ENCODE measurements at regions not wholly inside any gene's neighbourhood (a gene's known extent, or its start where the extent isn't known, plus 50 kb on each side); places are given as distances from the start of the nearest gene placed in this dataset.

DNA sequence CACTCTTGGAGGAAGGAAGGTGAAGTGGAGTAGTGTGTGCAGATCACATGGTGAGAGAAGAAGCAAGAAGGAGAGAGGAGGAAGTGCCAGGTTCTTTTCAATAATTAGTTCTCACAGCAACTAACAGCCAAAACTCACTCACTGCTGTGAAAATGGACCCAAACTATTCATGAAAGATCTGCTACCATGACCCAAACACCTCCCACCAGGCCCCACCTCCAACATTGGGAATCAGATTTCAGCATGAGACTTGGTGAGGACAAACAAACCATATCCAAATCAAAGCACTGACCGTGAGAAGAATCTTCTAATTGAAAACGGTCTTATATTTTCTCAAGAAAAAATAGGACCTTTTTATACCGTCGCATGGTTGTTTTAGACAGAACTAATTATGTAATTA is 468.7 kb upstream of the TYRP1 start:
- intact Hi-C loops (cut with micrococcal nuclease): no loop called here
- in situ Hi-C loops (cut with MboI; ENCODE audit: low sequenced_read_pairs): no loop called here

More for the DNA sequence above, 468.7 kb upstream of the TYRP1 start:
- H2AFZ ChIP-seq (replicated peaks; ENCODE audit: low read length, poor library complexity): no peak overlapping the region
- H2BK15ac ChIP-seq (ENCODE audit: low read depth, low read length): no peak overlapping the region
- H3K27ac ChIP-seq (ENCODE audit: insufficient read depth, low read length): no peak overlapping the region
- no TSS peak for BruUV-seq (replicated peaks)
- TF ChIP-seq MAFK (IDR thresholded peaks at IDR 0.05; ENCODE audit: low read depth, low read length) (no peak), BHLHE40 (IDR thresholded peaks at IDR 0.05; ENCODE audit: low read depth, low read length) (no peak), SMC3 (IDR thresholded peaks at IDR 0.05; ENCODE audit: low read depth, low read length) (no peak), MXI1 (IDR thresholded peaks at IDR 0.05; ENCODE audit: borderline replicate concordance, low read depth, low read length) (no peak), RFX5 (IDR thresholded peaks at IDR 0.05; ENCODE audit: low read depth, low read length) (no peak), CEBPB (IDR thresholded peaks at IDR 0.05; ENCODE audit: low read depth, low read length) (no peak), RCOR1 (IDR thresholded peaks at IDR 0.05; ENCODE audit: insufficient replicate concordance, low read length) (no peak), MAZ (IDR thresholded peaks at IDR 0.05; ENCODE audit: borderline replicate concordance, low read depth, low read length) (no peak), POLR2A (IDR thresholded peaks at IDR 0.05; ENCODE audit: low read depth, low read length) (no peak), NFE2L2 (IDR thresholded peaks at IDR 0.05; ENCODE audit: low read depth, low read length) (no peak), CHD1 (IDR thresholded peaks at IDR 0.05; ENCODE audit: low read depth, low read length) (no peak)
- TF ChIP-seq, protein P1, sequence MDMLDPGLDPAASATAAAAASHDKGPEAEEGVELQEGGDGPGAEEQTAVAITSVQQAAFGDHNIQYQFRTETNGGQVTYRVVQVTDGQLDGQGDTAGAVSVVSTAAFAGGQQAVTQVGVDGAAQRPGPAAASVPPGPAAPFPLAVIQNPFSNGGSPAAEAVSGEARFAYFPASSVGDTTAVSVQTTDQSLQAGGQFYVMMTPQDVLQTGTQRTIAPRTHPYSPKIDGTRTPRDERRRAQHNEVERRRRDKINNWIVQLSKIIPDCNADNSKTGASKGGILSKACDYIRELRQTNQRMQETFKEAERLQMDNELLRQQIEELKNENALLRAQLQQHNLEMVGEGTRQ (IDR thresholded peaks at IDR 0.05; ENCODE audit: low read depth, low read length): no peak
- TF ChIP-seq, protein P2, sequence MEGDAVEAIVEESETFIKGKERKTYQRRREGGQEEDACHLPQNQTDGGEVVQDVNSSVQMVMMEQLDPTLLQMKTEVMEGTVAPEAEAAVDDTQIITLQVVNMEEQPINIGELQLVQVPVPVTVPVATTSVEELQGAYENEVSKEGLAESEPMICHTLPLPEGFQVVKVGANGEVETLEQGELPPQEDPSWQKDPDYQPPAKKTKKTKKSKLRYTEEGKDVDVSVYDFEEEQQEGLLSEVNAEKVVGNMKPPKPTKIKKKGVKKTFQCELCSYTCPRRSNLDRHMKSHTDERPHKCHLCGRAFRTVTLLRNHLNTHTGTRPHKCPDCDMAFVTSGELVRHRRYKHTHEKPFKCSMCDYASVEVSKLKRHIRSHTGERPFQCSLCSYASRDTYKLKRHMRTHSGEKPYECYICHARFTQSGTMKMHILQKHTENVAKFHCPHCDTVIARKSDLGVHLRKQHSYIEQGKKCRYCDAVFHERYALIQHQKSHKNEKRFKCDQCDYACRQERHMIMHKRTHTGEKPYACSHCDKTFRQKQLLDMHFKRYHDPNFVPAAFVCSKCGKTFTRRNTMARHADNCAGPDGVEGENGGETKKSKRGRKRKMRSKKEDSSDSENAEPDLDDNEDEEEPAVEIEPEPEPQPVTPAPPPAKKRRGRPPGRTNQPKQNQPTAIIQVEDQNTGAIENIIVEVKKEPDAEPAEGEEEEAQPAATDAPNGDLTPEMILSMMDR (conservative IDR thresholded peaks at IDR 0.05; ENCODE audit: low read depth, low read length): no peak
- TF ChIP-seq, protein P3, sequence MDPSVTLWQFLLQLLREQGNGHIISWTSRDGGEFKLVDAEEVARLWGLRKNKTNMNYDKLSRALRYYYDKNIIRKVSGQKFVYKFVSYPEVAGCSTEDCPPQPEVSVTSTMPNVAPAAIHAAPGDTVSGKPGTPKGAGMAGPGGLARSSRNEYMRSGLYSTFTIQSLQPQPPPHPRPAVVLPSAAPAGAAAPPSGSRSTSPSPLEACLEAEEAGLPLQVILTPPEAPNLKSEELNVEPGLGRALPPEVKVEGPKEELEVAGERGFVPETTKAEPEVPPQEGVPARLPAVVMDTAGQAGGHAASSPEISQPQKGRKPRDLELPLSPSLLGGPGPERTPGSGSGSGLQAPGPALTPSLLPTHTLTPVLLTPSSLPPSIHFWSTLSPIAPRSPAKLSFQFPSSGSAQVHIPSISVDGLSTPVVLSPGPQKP (IDR thresholded peaks at IDR 0.05; ENCODE audit: borderline replicate concordance, low read depth, low read length): no peak
- no peak overlapping the region for H3K9ac ChIP-seq (ENCODE audit: low read depth, low read length)
- H4K91ac ChIP-seq (ENCODE audit: insufficient read depth, low read depth, low read length): no peak overlapping the region
- H2BK120ac ChIP-seq (ENCODE audit: low read depth, low read length): no peak overlapping the region
- no peaks in the 10 kb centered on the region for H3K36me3 ChIP-seq (ENCODE audit: control insufficient read depth, insufficient read depth, low read length)
- H2AK5ac ChIP-seq (ENCODE audit: low read depth, low read length): no peak overlapping the region
- ATAC-seq (ENCODE audit: low read depth) (no peak), DNase-seq (no peak)
- no peak overlapping the region for H4K5ac ChIP-seq (ENCODE audit: low read depth, low read length)
- no peak overlapping the region for H4K8ac ChIP-seq (ENCODE audit: low read depth in 2 of 2, low read length in 2 of 2)
- no peak overlapping the region for H3K23ac ChIP-seq (ENCODE audit: low read depth, low read length)
- H3K9me1 ChIP-seq (ENCODE audit: insufficient read depth, low read length): no peaks in the 10 kb centered on the region
- H2BK5ac ChIP-seq (ENCODE audit: low read depth, low read length, poor library complexity, severe bottlenecking): no peak overlapping the region
- WGBS, 2 experiments (ENCODE audit: extremely low coverage in 2 of 2, insufficient read length in 1 of 2): no CpG with 5 or more reads among the region's 4 CpGs
- POLR2A ChIA-PET (ENCODE audit: unreplicated experiment): no interaction called here
- no peak overlapping the region for H2BK20ac ChIP-seq (ENCODE audit: low read depth, low read length)
- H2AK9ac ChIP-seq (replicated peaks; ENCODE audit: low read depth, low read length, poor library complexity): no peak overlapping the region
- H3K79me1 ChIP-seq (ENCODE audit: low read depth in 1 of 2, low read length in 2 of 2): no peaks in the 10 kb centered on the region
- H3K4ac ChIP-seq (ENCODE audit: low read depth, low read length): no peak overlapping the region
- no peak overlapping the region for H3K18ac ChIP-seq (ENCODE audit: low read depth, low read length)
- H3K27me3 ChIP-seq (ENCODE audit: control insufficient read depth, insufficient read depth, low read length): no peaks in the 10 kb centered on the region
- no peaks in the 10 kb centered on the region for H3K4me1 ChIP-seq (ENCODE audit: control insufficient read depth, insufficient read depth, low read length)
- no peak overlapping the region for H3K14ac ChIP-seq (replicated peaks; ENCODE audit: low read depth, low read length)
- 0 out of 2 replicates have a peak, but pooled peaks cover 5% of the 10 kb centered on the region for H3K9me3 ChIP-seq (ENCODE audit: control insufficient read depth, insufficient read depth, low read length)
- H3K4me2 ChIP-seq (ENCODE audit: low read depth, low read length): no peak overlapping the region
- H4K20me1 ChIP-seq (ENCODE audit: insufficient read depth, low read length): no peaks in the 10 kb centered on the region
- no peak overlapping the region for H3K56ac ChIP-seq (ENCODE audit: extremely low read depth, insufficient read depth, low read length)
- dilution Hi-C loops (cut with HindIII; ENCODE audit: low sequenced_read_pairs, unreplicated experiment): no loop called here
- H3K4me3 ChIP-seq (ENCODE audit: insufficient read depth, low read depth, low read length): no peak overlapping the region
- CTCF ChIA-PET: no interaction called here

All from IMR-90 (cell line).